ENCODE measurements at regions not wholly inside any gene's neighbourhood (a gene's known extent, or its start where the extent isn't known, plus 50 kb on each side); places are given as distances from the start of the nearest gene placed in this dataset.
A peak's percentile ranks its signal among the peaks of the same experiment; 100 is the strongest.

- no peak for DNase-seq (ENCODE audit: low read depth, low spot score)
These were observed 274.6 kb downstream of the LRATD1 start for GRCh38 chr2:14907014-14907612.

DNA sequence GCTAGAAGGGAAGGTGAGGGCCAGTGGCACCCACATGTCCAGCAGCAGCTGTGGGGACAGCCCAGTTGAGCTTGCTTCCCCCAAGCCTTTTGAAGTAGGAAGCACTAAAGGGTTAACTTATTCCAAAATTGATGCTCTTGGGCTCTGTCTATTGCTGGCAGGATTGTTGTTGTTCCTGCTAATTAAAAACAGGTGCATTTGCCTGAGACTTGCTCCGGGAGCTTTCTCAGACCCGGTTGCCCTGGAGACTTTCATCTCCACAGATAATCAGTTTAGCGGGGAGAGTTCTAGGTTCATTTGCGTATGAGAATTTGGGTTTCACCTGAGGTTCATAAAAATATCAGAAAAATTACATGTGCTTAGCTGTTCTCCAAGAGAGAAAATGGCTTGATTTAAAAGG lies 277.3 kb downstream of the LRATD1 start:
- no peak for DNase-seq (ENCODE audit: low read depth, low spot score)

DNA sequence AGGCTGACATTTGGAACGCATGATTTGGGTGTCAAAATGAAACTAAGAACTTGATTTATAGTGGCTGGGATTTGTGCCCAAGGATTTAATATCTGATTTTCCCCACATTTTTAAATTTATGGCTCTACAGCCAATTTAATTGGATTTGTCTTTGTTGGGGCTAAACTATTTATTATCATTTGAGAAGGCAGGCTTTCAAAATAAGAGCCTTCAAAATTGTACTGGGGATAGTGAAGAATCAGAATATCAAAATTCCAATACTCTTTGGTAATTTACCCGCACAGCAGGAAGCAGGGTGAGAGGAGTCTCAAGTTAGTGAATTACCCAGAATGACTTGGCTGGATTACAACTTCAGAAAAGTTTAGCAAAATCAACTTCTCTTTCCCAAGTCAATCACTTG lies 278.1 kb downstream of the LRATD1 start:
- peak; percentile 6 for DNase-seq (ENCODE audit: low read depth, low spot score)

- DNase-seq (ENCODE audit: low read depth, low spot score): no peak
These were observed 283.5 kb downstream of the LRATD1 start for GRCh38 chr2:14915983-14916382.

- no peak for DNase-seq (ENCODE audit: low read depth, low spot score)
These were observed 291.5 kb downstream of the LRATD1 start for GRCh38 chr2:14923820-14924580.

GRCh38 chr2:14925471-14925870 lies 293.0 kb downstream of the LRATD1 start:
- DNase-seq (ENCODE audit: low read depth, low spot score): no peak

- no peak for DNase-seq (ENCODE audit: low read depth, low spot score)
These were observed 294.6 kb downstream of the LRATD1 start for GRCh38 chr2:14927021-14927564.

- no peak for DNase-seq (ENCODE audit: low read depth, low spot score)
These were observed 295.5 kb downstream of the LRATD1 start for GRCh38 chr2:14928056-14928455.

- DNase-seq (ENCODE audit: low read depth, low spot score): no peak
These were observed 297.9 kb downstream of the LRATD1 start for GRCh38 chr2:14930441-14930840.

GRCh38 chr2:14932285-14932684 lies 299.8 kb downstream of the LRATD1 start:
- DNase-seq (ENCODE audit: low read depth, low spot score): peak; percentile 58

DNA sequence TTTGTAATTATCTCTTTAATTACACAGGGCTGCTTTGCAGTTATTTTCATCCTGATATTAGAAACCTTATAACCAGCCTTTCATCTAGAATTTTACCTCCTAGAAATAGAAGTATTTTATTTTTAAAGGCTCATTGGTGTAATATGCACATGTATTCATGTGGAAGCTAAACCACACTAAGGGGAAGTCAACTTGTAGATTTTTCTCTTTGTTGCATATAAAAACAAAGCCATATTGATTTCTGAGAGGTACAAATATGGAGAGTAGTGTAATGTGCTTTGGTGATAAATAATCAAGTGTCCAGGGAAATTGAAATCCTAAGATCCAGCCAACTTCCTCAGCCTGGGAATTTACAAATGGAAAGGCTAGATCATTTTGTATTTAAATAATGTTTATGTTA lies 301.2 kb downstream of the LRATD1 start:
- no peak for DNase-seq (ENCODE audit: low read depth, low spot score)

DNA sequence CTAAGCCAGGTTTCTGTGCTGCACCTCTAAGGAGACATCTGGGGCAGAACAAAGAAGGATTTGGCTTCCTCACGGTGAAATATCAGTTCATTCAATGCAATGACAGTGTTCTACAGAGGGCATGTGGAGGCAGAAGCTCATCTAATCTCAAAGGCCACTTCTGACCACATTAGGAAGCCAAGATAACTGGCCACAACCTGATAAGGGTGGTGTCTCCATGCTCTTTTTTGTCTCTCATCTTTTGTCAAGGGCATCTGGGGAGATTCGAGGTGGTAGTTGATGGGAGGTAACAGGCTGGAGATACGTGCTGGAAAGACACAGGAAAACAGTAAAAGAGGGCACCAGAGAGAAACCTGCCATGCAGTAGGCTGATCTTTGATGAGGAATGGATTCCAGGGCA lies 303.9 kb downstream of the LRATD1 start:
- no peak for DNase-seq (ENCODE audit: low read depth, low spot score)

DNA sequence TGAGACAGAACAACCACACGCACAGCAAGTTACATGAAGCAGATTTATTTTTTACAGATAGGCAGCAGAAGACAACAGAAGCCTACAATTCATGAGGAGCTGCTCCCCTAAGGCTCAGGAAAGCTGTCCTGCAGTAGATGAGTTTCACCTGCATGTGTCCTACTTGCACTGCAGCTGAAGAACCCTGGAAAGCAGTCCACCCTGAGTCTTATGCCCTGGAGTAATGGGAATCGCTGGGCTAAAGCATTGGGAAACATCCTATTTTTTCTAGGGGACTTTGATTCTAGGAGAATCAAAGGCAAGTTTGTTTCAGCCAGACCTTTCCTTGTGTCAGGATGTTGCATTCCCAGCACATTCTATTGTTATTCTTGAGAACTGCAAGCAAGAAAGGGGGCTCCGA lies 304.8 kb downstream of the LRATD1 start:
- no peak for DNase-seq (ENCODE audit: low read depth, low spot score)

DNA sequence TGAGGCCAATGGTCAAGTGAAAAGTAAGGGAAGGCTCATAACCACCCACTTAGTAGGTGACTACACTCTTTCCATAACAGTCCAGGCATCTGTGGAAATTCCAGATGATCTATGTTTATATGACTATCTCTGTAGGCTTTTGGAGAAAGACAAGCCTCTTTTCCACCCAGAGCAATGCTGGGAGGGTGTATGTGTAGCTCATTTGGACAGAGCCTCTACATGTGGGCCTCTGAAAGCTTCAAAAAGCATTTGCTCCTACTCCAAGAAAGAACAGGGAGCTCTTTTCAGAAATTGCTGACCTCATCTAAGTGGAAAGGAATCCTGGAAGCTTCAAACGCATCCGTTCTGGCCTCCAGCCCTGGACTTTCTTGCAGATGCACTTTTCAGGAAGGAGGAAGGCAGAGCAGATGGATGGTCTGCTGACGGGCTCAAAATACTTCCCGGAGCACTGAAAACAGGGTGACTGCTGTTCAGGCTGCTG lies 308.7 kb downstream of the LRATD1 start:
- peak; percentile 35 for DNase-seq (ENCODE audit: low read depth, low spot score)

DNA sequence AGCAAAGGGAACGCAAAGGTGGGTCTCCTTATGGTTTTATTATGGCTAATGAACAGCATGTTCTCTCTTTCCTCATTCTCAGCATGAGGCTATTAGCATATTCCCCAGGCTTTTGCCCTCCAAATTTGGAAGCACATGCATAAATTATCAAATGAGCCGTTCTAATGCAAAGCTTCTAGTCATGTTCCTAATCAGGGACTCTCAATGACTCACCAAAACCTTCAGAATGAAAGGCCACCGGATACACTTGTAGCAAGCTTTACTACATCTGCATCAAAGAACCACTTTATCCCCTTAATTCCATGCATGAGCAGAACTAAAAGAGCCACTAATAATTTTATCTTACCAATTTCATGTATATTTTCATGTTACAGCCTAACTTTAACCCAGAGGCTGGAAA lies 310.5 kb downstream of the LRATD1 start:
- DNase-seq (ENCODE audit: low read depth, low spot score): peak; percentile 69

GRCh38 chr2:14944562-14945346 lies 312.2 kb downstream of the LRATD1 start:
- peak; percentile 67 for DNase-seq (ENCODE audit: low read depth, low spot score)

- DNase-seq (ENCODE audit: low read depth, low spot score): no peak
These were observed 319.2 kb downstream of the LRATD1 start for GRCh38 chr2:14951569-14952285.

DNA sequence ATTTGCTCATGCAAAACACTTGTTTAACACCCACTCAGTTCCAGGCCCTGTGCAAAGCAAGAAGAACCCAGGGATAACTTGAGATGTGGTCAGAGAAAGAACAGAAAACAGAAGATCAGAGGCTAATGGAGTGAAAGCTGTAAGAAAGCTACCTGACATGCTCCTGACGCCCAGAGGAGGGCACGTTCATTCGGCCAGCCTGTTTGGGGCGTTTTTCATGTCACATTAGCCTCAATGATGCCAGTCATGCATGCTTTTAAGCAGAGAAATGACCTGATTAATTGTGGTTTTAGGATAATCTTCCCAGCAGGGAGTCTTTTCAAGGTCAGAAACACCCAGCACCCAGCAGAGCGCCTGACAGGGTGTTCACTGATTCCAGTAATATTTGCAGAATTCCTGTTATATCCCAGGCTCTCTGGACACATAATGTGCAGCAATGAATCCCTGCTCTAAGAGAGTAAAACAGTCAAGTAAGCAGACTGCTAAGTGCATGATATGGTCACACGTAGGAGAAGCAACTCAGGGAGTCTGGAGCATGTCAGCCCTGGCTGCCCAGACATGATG lies 320.0 kb downstream of the LRATD1 start:
- DNase-seq (ENCODE audit: low read depth, low spot score): no peak

DNA sequence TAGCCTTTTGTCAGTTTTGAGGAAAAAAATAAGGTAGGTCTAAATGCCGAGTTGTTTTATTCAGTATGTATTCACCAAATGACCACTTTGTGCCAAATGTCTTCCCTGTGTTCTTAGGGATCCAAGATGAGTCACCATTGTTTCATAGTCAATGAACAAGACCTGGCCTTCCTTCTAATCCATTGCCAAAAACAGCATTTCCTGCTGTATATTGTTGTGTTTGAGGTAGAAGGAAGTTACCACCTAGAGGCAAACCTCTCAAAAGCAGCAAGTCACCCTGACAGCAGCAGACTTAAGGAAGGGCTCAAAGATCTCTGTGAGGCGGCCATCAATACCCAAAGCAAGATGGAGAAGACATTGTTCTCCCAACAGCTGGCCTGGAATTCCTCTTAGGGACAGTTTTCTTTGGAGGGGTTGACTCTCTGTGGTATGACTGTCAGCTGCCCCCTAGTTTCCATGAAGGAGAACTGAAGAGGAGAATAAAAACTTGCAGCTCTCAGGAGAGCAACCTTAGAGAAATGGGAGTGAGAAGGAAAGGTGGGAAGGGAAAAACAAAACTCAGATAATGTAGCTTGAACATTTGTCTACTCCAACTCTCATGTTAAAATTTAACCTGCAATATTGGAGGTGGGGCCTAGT lies 328.3 kb downstream of the LRATD1 start:
- DNase-seq (ENCODE audit: low read depth, low spot score): peak; percentile 53

GRCh38 chr2:14967729-14968128 lies 335.2 kb downstream of the LRATD1 start:
- DNase-seq (ENCODE audit: low read depth, low spot score): peak; percentile 2

DNA sequence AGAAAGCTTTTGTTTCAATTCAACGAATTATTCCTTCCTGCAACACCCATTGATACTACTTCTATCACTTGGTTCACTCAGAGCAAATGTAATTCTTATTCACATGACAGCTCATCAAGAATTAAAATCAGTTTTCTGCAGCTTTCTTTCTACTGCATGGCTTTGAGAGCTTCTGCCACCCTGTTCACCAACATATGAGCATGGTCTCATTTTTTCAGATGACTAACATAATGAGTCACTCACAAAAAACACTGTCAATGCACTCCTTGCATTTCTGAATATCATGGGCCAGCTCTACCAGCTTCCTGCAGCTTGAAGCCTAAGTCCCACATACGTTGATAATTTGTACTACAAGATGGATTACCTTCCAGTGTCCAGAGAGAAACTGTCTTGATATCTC lies 342.9 kb downstream of the LRATD1 start:
- peak; percentile 27 for DNase-seq (ENCODE audit: low read depth, low spot score)

Data from astrocyte of the hippocampus (primary cell).